K562 (cell line): ENCODE measurements at regions not wholly inside any gene's neighbourhood (a gene's known extent, or its start where the extent isn't known, plus 50 kb on each side); places are given as distances from the start of the nearest gene placed in this dataset.

Experiments
- CC2D1A ChIP-seq: fragments of 450-650 bp; IDR thresholded peaks from 2 replicates; pipeline ENCODE4 v1.6.1; 2017; ENCODE audit warnings: mild to moderate bottlenecking
- HCFC1 ChIP-seq: IDR thresholded peaks from 2 replicates; pipeline ENCODE4 v1.6.1; 2012; ENCODE audit warnings: low read depth, low read length, improper control_type of control experiment
- HIVEP1 ChIP-seq: fragments of 250-450 bp; sonication (Bioruptor Pico); IDR thresholded peaks from 2 replicates; pipeline ENCODE4 v1.4.0; 2020; ENCODE audit warnings: mild to moderate bottlenecking
- IRF2 ChIP-seq: sonication (generic); formaldehyde crosslinking; IDR thresholded peaks from 2 replicates; pipeline ENCODE4 v1.8.1; 2022; ENCODE audit warnings: mild to moderate bottlenecking, missing genetic modification reagents
- MCM5 ChIP-seq: fragments of 450-650 bp; IDR thresholded peaks from 2 replicates; pipeline ENCODE4 v1.6.1; 2016; ENCODE audit warnings: low read depth
- SMAD3 ChIP-seq: fragments of 450-650 bp; formaldehyde crosslinking; conservative IDR thresholded peaks from 2 replicates; pipeline ENCODE4 v1.4.0; 2020; ENCODE audit warnings: mild to moderate bottlenecking
- TBP ChIP-seq: optimal IDR thresholded peaks from 2 replicates; pipeline ENCODE3; 2011; ENCODE audit warnings: low read depth, low read length, improper control_type of control experiment
- ZBED1 ChIP-seq: IDR thresholded peaks from 2 replicates; pipeline ENCODE4 v1.6.1; 2014
- ZNF583 ChIP-seq: fragments of 250-450 bp; sonication (Bioruptor Pico); IDR thresholded peaks from 2 replicates; pipeline ENCODE4 v1.4.0; 2020
- TF ChIP-seq, protein P1 (sequence below): fragments of 450-650 bp; IDR thresholded peaks from 2 replicates; pipeline ENCODE4 v1.6.1; 2016; ENCODE audit warnings: low read depth
- TF ChIP-seq, protein P2 (sequence below): fragments of 250-450 bp; sonication (Bioruptor Pico); IDR thresholded peaks from 2 replicates; pipeline ENCODE4 v1.8.0; 2021; ENCODE audit warnings: mild to moderate bottlenecking, moderate library complexity
- TF ChIP-seq, protein P3 (sequence below): fragments of 450-650 bp; IDR thresholded peaks from 2 replicates; pipeline ENCODE4 v1.6.1; 2018; ENCODE audit not compliant: partially characterized antibody

DNA sequence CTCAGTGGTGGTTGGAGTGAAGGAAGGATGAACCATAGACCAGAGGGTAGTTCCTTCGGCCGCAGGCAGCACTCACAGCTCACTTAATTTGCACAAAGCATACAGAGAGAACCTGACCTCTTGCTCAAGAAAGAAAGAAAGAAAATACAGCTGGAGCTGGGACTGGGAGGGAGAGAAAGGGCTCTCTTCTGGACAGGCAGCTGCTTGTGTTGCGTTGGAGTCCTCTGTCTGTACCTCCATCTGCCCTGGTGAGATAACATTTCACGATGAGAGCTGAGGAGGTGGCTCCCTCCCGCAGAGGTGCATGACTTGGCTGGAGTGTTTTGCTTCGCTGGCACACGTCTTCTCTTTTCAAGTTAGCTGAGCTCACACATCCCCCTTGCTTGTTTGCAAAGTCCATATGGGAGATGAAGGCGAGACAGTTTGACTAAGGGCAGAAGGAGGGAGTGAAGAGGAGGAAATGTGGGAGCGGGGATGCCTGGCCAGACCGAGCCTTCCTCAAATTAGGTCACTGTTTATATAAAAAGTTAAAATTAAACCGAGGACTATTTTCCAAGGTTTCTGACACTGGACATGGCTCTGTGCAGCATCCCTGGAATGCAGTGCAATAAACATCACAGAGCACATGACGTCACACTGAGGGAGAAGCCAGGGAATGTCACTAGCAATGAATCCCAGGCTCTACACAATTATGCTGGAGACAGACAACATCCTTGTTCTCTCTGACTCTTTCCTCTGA, 359.4 kb downstream of the CD83 start (continued):
- TF ChIP-seq, protein P1, sequence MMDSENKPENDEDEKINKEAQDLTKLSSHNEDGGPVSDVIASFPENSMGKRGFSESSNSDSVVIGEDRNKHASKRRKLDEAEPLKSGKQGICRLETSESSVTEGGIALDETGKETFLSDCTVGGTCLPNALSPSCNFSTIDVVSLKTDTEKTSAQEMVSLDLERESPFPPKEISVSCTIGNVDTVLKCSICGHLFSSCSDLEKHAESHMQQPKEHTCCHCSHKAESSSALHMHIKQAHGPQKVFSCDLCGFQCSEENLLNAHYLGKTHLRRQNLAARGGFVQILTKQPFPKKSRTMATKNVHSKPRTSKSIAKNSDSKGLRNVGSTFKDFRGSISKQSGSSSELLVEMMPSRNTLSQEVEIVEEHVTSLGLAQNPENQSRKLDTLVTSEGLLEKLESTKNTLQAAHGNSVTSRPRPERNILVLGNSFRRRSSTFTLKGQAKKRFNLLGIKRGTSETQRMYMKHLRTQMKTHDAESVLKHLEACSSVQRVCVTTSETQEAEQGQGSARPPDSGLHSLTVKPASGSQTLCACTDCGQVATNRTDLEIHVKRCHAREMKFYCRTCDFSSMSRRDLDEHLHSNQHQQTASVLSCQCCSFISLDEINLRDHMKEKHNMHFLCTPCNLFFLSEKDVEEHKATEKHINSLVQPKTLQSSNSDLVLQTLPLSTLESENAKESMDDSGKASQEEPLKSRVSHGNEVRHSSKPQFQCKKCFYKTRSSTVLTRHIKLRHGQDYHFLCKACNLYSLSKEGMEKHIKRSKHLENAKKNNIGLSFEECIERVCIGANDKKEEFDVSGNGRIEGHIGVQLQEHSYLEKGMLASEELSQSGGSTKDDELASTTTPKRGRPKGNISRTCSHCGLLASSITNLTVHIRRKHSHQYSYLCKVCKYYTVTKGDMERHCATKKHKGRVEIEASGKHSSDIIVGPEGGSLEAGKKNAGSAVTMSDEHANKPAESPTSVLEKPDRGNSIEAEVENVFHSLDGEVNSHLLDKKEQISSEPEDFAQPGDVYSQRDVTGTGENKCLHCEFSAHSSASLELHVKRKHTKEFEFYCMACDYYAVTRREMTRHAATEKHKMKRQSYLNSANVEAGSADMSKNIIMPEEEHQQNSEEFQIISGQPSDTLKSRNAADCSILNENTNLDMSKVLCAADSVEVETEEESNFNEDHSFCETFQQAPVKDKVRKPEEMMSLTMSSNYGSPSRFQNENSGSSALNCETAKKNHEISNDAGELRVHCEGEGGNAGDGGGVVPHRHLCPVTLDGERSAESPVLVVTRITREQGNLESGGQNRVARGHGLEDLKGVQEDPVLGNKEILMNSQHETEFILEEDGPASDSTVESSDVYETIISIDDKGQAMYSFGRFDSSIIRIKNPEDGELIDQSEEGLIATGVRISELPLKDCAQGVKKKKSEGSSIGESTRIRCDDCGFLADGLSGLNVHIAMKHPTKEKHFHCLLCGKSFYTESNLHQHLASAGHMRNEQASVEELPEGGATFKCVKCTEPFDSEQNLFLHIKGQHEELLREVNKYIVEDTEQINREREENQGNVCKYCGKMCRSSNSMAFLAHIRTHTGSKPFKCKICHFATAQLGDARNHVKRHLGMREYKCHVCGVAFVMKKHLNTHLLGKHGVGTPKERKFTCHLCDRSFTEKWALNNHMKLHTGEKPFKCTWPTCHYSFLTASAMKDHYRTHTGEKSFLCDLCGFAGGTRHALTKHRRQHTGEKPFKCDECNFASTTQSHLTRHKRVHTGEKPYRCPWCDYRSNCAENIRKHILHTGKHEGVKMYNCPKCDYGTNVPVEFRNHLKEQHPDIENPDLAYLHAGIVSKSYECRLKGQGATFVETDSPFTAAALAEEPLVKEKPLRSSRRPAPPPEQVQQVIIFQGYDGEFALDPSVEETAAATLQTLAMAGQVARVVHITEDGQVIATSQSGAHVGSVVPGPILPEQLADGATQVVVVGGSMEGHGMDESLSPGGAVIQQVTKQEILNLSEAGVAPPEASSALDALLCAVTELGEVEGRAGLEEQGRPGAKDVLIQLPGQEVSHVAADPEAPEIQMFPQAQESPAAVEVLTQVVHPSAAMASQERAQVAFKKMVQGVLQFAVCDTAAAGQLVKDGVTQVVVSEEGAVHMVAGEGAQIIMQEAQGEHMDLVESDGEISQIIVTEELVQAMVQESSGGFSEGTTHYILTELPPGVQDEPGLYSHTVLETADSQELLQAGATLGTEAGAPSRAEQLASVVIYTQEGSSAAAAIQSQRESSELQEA, result no peak
- TF ChIP-seq ZBED1, result peak; percentile 76; the same call in 1 of the 2 replicates
- TF ChIP-seq CC2D1A, result peak; percentile 77; the same call in 1 of the 2 replicates
- no peak for TF ChIP-seq MCM5
- TF ChIP-seq TBP, result peak; percentile 55
- TF ChIP-seq, protein P2, sequence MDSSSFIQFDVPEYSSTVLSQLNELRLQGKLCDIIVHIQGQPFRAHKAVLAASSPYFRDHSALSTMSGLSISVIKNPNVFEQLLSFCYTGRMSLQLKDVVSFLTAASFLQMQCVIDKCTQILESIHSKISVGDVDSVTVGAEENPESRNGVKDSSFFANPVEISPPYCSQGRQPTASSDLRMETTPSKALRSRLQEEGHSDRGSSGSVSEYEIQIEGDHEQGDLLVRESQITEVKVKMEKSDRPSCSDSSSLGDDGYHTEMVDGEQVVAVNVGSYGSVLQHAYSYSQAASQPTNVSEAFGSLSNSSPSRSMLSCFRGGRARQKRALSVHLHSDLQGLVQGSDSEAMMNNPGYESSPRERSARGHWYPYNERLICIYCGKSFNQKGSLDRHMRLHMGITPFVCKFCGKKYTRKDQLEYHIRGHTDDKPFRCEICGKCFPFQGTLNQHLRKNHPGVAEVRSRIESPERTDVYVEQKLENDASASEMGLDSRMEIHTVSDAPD (CRISPR knock-in tag), result no peak
- TF ChIP-seq HCFC1, result peak; percentile 35
- TF ChIP-seq, protein P3, sequence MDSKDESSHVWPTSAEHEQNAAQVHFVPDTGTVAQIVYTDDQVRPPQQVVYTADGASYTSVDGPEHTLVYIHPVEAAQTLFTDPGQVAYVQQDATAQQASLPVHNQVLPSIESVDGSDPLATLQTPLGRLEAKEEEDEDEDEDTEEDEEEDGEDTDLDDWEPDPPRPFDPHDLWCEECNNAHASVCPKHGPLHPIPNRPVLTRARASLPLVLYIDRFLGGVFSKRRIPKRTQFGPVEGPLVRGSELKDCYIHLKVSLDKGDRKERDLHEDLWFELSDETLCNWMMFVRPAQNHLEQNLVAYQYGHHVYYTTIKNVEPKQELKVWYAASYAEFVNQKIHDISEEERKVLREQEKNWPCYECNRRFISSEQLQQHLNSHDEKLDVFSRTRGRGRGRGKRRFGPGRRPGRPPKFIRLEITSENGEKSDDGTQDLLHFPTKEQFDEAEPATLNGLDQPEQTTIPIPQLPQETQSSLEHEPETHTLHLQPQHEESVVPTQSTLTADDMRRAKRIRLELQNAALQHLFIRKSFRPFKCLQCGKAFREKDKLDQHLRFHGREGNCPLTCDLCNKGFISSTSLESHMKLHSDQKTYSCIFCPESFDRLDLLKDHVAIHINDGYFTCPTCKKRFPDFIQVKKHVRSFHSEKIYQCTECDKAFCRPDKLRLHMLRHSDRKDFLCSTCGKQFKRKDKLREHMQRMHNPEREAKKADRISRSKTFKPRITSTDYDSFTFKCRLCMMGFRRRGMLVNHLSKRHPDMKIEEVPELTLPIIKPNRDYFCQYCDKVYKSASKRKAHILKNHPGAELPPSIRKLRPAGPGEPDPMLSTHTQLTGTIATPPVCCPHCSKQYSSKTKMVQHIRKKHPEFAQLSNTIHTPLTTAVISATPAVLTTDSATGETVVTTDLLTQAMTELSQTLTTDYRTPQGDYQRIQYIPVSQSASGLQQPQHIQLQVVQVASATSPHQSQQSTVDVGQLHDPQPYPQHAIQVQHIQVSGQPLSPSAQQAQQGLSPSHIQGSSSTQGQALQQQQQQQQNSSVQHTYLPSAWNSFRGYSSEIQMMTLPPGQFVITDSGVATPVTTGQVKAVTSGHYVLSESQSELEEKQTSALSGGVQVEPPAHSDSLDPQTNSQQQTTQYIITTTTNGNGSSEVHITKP, result peak; percentile 78
- TF ChIP-seq IRF2, result no peak
- TF ChIP-seq SMAD3 (CRISPR knock-in tag), result no peak
- no peak for TF ChIP-seq ZNF583 (CRISPR knock-in tag)
- TF ChIP-seq HIVEP1 (CRISPR knock-in tag), result no peak
